ENCODE measurements at regions not wholly inside any gene's neighbourhood (a gene's known extent, or its start where the extent isn't known, plus 50 kb on each side); places are given as distances from the start of the nearest gene placed in this dataset.

GRCh38 chr12:67457778-67458665, 188.9 kb downstream of the CAND1 start:
- no peak for TF ChIP-seq JUND (IDR thresholded peaks at IDR 0.05; ENCODE audit: borderline replicate concordance, low read depth, low read length)
- TF ChIP-seq JUND (tag; IDR thresholded peaks at IDR 0.05; ENCODE audit: borderline replicate concordance, low read depth, low read length) = no peak
- TF ChIP-seq SRSF3 (IDR thresholded peaks at IDR 0.05; ENCODE audit: insufficient read depth, low read length) = no peak
- TF ChIP-seq ZNF274 (IDR thresholded peaks at IDR 0.05; ENCODE audit: borderline replicate concordance, low read depth, low read length) = no peak
- TF ChIP-seq KAT7 (CRISPR knock-in tag; IDR thresholded peaks at IDR 0.05; ENCODE audit: borderline replicate concordance) = no peak
- TF ChIP-seq SAP30 (IDR thresholded peaks at IDR 0.05; ENCODE audit: borderline replicate concordance, insufficient read depth, low read depth, low read length, poor library complexity, severe bottlenecking) = no peak
- TF ChIP-seq CTCF (IDR thresholded peaks at IDR 0.05 in 2 of 3, conservative IDR thresholded peaks at IDR 0.05 in 1 of 3; ENCODE audit: insufficient read depth in 2 of 3, low read depth in 1 of 3, low read length in 3 of 3) = peak; percentile 14 to 49 (median 38); a peak in 3 of 6 replicates
- no peak for TF ChIP-seq XRCC5 (IDR thresholded peaks at IDR 0.05; ENCODE audit: low read depth, low read length)
- no peak for TF ChIP-seq ATF2 (CRISPR knock-in tag; IDR thresholded peaks at IDR 0.05)
- TF ChIP-seq ATF3 (IDR thresholded peaks at IDR 0.05) = no peak
- no peak for TF ChIP-seq ATF3 (CRISPR knock-in tag; conservative IDR thresholded peaks at IDR 0.05)
- no peak for TF ChIP-seq MYC (IDR thresholded peaks at IDR 0.05; ENCODE audit: low read depth, low read length)
- no peak for TF ChIP-seq MYC (CRISPR knock-in tag; IDR thresholded peaks at IDR 0.05; ENCODE audit: borderline replicate concordance, low read depth)
- no peak for TF ChIP-seq GTF3C2 (IDR thresholded peaks at IDR 0.05; ENCODE audit: borderline replicate concordance, extremely low read depth, insufficient read length)
- no peak for TF ChIP-seq ILK (tag; IDR thresholded peaks at IDR 0.05; ENCODE audit: borderline replicate concordance, low read depth)
- TF ChIP-seq YY1 (IDR thresholded peaks at IDR 0.05; ENCODE audit: borderline replicate concordance in 1 of 3, control insufficient read depth in 1 of 3, extremely low read depth in 1 of 3, insufficient read depth in 3 of 3, insufficient read length in 1 of 3, insufficient replicate concordance in 2 of 3, low read depth in 1 of 3, low read length in 2 of 3) = no peak
- TF ChIP-seq TFAP4 (CRISPR knock-in tag; IDR thresholded peaks at IDR 0.05; ENCODE audit: borderline replicate concordance) = no peak

All from K562 (cell line).